Left renal cortex interstitium (tissue), 4 donors: ENCODE measurements at regions not wholly inside any gene's neighbourhood (a gene's known extent, or its start where the extent isn't known, plus 50 kb on each side); places are given as distances from the start of the nearest gene placed in this dataset.

Experiments
- DNase-seq, 4 donors: peaks; one replicate each; pipeline ENCODE4 v3.0.0-alpha.2; 2013; ENCODE audit warnings: low read depth in 4 of 4, low spot score in 2 of 4, missing footprints in 1 of 4

DNA sequence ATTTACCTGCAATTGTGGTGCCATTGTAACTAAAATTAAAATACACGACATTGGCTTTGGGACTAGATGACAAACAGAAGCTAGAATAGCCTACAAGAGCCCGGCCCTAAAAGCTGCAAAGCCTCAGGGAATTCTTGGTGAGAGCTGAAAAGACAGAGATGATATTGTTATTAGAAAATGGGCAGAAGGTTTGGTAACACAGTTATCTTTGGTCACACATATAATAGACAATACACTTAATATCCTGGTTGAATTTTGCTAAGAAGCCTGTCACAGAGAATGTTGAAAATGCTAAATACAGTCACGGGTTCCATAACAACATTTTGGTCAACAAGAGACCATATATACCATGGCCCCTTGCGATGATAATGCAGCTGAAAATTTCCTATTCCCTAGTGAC lies 157.3 kb upstream of the CDH19 start:
- no peak for DNase-seq

DNA sequence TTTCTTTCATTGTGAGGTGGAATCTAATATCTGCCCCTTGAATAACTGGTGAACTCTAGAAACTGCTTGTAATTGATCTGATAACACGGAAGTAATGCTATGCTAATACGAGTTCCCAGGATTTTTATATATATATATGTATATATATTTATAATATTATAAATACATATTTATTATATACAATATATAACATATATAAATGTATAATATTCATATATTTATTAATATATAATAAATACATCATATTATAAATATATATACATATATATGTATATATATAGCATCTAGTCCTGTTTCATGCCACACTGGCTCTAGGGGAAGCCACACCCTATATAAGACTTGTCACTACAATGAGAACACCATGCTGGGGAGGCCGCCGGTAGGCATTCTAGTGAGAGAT lies 156.7 kb upstream of the CDH19 start:
- DNase-seq, result no peak

DNA sequence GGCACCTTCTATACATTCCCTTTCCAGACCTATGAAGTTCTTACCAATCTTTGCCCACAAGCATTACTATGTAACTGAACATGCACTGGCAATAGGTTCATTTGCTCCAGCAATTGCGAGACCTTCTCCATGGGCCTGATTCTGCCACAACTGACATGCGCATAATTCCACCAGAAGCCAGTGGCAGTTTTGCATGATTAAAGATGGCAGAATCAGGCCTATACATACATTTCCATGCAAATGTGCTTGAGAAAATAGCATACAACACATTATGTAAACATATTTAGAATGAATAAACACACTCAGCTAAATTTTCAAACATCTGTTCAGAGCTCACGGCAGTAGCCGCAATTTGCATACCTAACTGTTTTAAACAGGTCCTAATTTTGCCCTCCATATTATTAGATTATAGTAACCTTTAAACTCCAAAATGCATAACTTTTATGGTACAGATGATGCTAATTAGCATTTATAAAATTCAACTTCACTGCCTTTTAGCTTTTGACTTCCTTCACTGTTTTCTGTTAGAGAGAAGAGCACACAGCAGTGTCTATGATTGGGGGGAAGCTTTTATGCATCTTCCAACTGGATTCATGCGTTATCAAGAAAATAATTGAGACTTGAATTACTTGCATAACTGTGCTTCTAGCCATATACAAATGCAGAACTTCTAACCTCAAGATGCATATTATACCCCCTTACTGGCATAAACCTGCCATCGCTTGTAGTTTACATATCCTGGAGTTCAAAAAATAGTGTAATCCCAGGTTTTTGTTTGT lies 155.3 kb upstream of the CDH19 start:
- no peak for DNase-seq

DNA sequence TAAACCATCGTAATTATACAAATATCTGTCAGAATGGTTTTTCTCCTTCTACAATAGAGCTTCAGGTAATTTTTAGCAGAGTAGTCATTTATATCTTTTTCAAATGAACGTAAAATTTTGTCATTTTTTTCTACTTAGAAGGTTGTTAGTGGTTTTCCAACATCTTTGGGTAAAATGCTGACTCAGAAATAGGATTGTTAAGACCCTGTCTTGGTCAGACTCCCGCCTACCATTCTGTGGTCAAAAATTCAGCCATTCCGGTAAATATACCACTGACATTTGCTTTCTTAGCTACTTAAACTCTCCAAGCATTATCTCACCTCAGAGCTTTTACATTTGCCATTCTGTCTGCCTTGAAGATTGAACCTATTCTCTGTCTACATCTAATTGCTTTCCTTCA lies 154.1 kb upstream of the CDH19 start:
- DNase-seq, result no peak

DNA sequence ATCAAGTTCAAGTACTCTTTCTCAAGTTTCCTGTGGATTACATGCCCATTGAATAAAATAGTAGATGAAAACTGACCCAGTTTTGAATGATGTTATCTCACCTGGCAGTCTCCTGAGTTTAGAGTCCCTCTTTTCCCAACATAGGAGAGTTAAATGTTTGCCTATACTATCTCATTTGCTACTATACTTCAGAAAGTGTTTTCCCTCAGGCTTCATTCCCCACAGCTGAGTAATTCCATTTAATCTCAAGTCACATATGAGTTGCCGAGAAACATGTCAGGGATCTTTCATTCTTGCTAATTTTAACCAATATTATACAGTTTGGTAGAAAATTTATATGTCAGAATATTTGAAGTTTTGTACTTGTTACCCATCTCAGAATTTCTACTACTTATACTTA lies 150.4 kb upstream of the CDH19 start:
- no peak for DNase-seq

DNA sequence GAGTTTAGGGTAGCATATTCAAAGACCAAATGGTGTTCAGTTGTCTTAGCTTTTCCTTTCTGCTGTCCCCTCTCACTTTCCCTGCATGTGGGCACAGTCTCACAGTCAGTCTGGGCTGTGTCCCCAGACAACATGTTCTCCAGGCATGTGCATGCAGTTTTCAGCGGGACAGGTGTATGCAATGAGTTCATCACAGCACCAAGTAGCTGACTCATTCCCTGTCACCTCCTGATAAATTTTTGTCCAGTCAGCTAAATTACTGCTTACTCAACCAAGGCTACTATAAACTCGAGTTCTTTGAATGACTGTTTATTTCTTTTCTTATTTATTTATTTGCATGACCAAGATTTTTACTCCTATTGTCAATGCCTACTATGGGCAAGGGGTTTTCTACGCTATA lies 148.8 kb upstream of the CDH19 start:
- no peak for DNase-seq

DNA sequence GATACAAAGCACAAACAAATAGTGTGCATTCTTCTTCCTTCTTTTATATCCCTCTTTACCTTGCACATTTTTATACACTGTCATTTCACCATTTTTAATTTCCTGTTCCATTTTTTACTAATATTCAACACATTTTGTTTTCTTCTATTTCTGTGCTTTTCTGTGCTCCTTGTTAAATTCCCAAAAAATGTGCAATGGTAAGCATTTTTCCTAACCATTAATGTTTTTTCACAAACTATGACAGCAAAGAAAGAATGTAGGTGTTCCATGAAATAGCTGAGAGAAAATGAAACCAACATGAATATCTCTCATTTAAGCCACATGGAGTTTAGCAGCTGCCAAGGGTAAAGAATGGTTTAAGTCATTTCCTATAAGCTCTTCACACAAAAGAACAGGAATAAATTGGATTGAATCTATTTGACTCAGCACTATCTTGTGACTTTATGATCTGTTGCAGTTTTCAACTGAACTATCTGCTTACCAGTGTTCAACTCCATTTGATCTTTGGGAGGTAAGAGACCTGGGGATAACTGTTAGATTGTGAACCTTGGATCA lies 145.7 kb upstream of the CDH19 start:
- DNase-seq, result no peak

DNA sequence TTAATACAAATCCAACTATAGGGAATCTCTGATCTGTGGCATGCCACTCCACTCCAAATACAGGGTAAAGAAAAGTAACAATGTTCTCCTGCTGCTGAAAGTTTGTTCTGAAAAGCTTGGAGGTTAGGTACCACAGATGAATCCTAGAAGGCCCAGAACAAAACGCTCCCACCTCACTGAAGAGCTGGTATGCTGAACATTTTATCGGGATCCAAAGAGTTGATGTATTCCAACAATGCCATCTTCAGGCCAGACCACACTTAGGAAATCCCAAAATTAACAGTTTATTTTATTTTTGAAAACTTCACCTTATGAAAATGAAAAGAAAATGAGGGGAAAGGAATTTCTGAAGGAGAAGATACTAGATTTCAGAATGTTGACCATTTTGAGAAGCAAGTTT lies 145.1 kb upstream of the CDH19 start:
- no peak for DNase-seq

DNA sequence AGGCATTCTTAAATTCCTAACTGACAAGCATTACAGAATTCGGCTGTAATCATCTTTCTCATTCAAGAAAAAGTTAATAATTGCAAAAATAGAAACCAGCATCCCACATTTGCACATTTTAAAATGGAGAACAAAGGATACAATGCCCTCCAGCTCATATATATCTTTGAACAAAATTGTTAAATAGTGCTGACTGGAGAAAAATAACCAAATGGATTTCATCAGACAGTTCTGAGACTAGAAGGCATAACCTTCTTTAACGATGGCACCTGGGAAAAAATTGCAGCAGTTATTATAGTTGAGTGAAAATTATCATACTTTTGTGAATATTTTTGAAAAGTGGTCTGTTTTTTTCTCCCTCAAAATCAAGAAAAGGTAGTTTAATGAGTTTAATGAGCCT lies 138.9 kb upstream of the CDH19 start:
- DNase-seq, result no peak

DNA sequence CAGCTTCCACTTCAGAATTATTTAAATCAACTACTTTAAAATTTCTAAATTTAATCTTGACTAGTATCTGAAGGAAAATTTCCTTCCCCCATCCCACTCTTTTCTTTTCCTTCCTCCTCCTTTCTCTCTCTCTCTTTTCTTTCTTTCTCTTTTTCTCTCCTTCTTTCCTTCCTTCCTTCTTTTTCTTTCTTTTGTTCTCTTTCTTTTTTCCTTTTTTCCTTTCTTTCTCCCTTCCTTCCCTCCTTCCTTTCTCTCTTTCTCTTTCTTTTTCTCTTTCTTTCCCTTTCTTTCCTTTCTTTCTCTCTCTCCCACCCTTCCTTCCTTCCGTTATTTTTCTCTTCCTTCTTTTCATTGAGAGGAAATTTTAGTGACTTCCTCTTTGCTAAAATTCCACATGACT lies 132.0 kb upstream of the CDH19 start:
- DNase-seq, result no peak

DNA sequence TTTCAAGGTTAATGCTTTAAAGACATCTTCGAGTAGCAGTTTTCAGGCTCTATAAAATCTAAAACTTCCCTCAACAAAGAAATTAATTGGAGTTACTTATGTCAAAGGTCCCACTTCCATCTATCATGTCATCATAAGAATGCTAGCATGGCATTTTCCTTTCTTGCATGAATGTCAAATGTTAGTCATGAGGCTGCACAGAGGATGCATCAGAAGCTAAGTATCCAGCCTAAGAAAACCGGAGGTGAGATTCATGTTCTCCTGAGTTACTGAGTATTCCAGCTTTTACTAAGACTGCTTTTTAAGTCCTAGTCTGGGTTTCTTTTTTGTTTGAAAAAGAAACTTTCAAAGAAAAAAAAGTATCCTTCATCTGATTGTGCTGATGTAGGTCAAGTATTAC lies 130.6 kb upstream of the CDH19 start:
- no peak for DNase-seq

DNA sequence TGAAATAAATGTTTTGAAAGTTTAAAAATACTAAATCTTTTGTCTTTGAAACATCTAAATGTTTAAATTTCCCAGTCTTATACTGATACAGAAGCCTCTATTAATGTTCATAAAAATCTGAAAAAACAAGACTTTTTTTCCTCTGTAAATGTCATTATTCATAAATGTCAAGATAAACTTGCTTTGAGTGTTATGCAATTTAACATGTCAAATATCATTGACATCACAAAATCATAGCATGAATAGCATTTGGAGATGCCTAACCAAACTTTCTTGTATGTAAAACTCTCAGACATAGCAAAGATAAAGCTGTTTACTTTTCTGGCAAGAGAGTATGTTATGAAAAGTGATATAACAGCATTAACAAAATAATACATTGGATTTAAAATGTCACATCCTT lies 128.0 kb upstream of the CDH19 start:
- DNase-seq, result no peak

DNA sequence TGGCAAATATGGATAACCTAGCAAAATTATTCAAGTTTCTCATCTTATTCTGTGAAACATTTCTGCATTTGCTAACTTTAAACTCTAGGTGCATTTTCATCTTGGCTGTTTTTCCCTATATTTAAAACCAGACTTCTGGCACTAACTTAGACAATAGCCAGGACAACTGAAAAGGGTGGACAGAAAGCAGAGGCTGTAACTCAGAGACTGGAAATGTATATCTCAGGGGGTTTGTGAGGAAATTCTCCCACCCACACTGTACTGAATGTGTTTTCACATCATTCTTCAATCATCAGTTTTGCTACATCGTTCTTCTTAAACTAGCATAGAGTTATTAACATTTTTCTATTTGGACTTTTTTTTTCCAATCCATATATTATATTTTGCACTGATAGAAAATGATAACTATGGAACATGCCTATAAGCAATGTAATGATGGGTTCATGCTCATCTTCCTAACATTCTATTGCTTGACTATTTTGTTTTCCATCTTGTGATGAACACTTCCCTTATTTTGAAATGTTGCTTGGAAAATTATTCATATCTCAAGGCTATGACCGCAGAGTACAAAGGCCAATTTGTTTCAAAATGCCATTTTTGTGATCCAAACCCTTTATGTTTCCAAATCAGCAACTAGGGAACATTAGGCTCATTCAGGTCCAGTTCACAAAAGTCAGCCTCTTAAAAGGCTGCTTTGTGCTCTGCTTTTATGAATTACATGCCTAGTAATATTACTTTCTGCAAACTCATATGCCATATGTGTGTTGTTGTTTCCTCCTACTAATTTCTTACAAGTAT lies 125.8 kb upstream of the CDH19 start:
- DNase-seq, result no peak

DNA sequence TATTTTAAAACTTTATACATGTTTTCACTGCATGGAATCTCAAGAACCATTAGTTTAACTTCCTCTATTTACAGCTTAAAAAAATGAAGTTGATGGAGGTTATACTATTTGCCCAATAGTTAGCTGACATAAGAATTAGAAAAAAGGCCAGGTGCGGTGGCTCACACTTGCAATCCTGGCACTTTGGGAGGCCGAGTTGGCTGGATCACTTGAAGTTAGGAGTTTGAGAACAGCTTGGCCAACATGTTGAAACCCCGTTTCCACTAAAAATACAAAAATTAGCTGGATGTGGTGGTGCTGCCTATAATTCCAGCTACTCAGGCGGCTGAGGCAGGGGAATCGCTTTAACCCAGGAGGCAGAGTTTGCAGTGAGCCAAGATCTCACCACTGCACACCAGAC lies 125.1 kb upstream of the CDH19 start:
- DNase-seq, result no peak

DNA sequence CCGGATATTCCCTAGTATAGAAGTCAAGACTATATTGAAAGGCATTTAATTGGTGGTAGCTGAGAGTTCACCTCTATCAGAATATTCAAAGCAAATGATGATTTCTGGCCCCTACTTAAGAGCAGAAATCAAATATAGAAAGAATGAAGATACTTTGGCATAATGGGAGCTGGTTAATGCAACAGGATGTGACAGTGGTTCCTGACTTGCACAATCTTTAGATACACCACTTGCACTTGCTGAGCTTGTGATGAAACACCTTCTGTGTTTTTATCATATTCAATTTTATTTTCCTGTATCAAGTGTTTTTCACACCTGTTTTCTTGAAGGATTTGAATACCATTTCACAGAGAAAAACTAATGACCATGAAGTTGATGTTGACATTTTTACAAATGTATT lies 124.1 kb upstream of the CDH19 start:
- no peak for DNase-seq

DNA sequence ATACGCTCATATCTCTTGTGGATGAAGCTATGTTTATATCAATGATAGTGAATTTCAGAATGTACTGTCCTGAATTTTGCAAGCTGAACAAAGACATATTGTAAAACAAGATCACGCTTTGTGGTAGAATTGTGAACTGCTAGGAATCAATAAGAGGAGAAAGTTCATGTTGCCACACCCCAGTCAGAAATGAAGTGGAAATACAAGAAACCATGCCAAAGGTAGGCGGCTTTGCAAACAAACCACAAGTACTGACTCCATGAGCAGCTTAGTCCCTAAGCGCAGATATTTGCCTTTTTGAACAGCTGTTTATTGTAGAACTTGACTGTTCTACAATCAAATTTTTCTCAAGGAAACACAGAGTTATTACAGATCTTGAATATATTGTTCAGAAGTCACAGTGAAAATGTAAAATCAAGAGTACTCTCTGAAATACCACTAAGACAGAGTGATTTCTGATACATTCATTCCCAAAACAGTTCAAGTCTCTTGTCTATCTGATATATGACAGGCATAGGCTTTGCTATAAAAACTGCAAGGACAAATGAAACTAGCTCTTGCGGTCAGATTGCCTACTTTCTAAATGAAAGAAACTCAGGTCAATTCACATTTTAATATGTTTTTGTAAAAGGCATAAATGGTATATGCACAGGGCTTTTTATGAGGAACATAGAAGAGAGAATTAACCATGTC lies 120.9 kb upstream of the CDH19 start:
- no peak for DNase-seq

DNA sequence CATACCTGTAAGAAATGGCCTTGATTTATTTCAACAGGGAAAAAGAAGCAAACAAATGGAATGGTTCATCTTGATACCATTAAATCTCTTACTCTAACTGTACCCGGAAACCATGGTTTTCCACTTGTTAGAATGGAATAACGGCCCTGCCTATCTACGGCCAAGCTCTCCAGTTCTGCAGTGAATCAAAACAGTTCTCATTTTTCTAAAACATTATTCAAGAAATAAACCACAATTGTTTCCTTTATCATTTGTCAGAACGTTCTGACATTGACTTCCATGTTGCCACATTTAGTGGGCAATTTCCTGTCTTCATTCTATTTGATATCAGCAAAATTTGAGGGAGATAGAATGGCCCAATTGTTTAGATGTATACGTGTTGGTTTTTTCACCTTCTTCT lies 118.8 kb upstream of the CDH19 start:
- DNase-seq, result no peak

DNA sequence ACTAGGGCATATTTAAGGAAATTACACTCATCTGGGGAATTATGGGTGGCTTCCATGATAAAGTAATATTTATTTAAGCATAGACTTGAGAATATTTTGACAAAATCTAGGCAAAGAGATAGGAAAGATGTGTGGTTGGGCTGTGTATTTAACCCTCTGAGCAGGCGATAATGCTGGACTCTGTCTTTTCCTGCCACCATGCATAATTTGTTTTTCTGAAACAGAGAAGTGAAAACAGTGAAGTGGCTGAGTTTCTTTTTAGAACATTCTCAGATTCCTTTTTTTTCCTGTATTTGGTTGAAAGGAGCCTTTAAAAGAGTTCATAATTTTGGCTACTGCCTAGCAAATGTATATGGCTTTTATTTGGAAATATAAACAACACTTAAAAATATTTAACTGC lies 104.8 kb upstream of the CDH19 start:
- no peak for DNase-seq

DNA sequence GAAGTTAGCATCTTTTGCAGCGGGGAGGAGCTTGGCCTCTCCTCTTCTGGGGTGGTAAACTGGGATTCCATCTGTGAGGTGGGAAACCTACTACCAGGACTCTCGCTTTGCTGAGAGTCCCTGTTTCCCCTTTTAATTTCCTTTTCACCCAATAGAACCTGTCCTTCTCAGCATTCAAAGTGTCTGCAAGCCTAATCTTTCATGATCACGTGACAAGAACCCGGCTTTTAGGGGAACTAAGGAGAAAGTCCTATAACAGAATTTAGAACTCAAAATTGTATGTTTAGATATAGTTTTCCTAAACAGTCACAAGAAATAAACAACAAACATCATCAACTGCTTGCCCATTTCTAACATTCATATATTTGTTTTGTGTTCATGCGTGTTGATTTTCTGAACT lies 103.6 kb upstream of the CDH19 start:
- DNase-seq, result no peak

DNA sequence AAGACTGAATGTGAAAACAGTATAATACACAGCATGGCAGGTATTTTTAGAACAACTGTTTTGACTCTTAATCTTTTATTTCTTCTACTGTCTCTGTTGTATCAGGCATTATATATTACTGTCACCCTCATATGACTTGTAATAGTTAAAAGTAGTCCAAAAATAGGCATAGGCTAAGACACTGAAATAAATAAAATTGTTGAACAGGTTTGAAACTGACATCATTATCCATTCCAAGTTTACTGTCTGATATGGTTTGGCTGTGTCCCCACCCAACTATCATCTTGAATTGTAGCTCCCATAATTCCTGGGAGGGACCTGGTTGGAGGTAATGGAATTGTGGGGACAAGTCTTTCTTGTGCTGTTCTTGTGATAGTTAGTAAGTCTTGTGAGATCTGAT lies 91.4 kb upstream of the CDH19 start:
- no peak for DNase-seq

DNA sequence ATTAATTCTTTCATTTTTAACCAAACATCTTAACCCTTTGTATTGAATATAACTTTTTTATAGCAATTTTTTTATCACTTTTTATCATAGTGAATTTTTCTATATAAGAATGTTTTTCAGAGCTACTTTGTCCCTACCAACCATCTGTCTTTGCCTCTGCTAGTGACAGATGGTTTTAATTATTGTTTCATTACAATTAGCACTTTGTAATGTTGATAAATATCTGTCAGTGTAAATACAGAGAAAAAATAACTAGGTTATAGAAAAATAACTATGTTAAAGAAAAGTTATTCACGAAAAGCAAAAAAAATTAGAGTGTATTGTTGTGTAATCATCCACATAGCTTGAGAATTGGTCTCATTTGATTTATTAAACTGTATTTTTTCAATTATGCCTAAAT lies 91.0 kb upstream of the CDH19 start:
- no peak for DNase-seq

DNA sequence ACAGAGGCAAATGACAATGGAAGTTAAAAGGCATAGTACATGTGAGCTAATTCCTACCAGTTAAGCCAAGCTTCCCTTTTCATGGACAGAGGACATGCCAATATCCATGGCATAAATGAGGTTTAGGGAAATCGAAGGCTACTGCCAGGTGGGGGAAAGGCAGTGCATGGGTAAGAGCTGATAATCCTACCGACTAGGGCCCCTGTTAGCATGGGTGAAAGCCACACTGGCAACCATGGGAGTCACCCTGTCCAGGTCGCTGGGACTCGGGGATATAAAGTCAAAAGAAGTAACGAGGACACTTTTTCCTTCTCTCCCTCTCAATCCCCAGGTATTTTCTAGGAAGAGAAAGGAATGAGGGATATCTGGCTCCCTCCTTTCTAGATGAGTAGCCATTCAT lies 83.7 kb upstream of the CDH19 start:
- no peak for DNase-seq
